Skeletal muscle cell (primary cell): ENCODE measurements at regions not wholly inside any gene's neighbourhood (a gene's known extent, or its start where the extent isn't known, plus 50 kb on each side); places are given as distances from the start of the nearest gene placed in this dataset.
A peak's percentile ranks its signal among the peaks of the same experiment; 100 is the strongest.

Experiments used
- DNase-seq: peaks from one replicate; pipeline ENCODE4 v3.0.0-alpha.2; 2010; ENCODE audit warnings: low read depth
- H3K4me3 ChIP-seq: 2 replicates; pipeline ENCODE4 v1.5.1; 2011; ENCODE audit warnings: low read depth, mild to moderate bottlenecking, control low read depth, low read length, moderate library complexity

DNA sequence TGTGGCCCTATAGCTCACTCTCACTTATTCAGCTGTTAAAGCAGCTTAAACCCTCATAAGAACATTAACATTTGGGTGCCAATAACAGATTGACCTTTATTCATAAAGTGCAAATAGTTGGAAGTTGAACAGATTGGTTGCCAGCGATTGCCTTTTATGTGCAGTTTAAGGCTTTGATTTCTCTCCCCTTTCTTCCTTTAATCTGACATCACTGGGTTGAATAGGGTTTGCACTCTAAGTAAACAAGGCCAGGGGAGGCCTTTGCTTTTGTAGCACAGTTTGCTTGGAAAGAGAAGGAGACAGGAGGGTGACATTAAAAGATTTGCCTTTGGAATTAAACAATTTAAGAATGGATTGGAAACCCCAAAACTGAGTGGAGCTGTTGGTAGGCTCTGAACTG, 114.3 kb downstream of the NKX6-1 start:
- no peak for DNase-seq
- H3K4me3 ChIP-seq: no peak overlapping the region

DNA sequence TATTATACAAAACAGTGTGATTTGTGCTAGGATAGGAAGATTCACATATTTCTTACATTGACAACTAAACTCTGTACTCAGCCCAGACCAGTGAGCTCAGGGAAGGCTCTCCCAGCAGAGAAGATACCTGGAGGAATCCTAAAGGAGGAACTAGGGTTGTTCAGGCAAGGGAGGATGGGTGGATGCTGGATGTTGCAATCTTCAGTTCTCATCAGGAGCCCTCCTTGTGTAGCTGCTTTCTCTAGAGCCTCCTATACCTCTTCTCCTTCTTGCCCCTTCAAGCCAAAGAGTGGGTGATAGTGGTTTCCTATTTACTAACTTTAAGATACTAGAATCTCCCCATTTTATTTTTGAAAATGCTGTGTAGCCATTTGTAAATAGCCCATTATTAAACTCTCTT, 117.3 kb downstream of the NKX6-1 start:
- no peak for DNase-seq
- H3K4me3 ChIP-seq: no peak overlapping the region

DNA sequence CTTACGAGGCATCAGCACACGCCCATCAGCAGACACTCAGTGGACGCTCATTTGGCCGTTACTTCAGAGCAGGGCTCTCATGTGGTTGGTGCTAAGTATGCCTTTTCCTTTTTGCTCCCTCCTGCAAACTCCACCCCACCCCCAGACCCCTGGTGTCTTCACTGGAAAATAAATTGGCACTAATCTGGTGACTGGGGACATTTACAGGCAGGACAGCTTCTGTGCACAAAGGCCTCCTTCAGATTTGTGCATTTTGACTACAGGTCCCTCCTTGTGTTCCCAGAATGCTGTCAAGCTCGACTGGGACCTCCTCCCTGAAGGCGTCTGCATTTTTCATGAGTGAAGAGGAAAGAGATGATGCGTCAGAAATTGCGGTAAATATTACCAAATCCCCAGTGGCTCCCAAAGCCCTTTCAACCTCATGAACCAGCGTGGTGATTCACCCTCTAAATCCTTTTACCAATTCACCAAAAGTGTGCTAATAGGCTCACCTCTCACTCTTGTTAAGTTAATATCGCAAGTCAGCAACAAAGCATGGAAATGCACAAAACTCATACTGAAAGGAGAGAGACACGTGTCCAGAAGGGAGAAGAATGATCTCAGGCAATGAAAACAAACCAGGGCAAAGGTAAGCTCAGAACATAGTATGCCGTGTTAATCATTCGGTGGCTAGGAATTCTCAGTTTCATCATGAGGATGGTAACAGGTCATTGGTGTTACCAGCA, 119.0 kb downstream of the NKX6-1 start:
- H3K4me3 ChIP-seq: no peak overlapping the region
- peak; percentile 78 for DNase-seq

DNA sequence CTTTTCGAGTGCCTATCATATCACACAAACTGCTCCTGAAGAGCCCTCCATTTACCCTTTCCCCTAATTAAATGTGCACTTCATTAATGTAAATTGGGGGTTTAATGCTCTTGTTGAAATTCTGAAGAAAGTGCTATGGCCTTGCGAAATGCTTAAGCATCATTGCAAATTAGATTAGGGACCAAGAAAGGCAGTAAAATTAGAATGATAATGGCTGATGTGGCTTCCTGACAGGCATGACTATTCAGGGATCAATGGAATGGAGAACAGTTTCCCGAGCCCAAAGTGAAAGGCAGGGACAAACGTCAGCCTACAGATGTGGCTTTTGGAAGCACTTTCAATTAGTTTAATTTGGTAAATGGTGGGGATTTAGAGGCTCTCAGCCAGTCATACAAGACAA, 120.1 kb downstream of the NKX6-1 start:
- H3K4me3 ChIP-seq: no peak overlapping the region
- DNase-seq: no peak

DNA sequence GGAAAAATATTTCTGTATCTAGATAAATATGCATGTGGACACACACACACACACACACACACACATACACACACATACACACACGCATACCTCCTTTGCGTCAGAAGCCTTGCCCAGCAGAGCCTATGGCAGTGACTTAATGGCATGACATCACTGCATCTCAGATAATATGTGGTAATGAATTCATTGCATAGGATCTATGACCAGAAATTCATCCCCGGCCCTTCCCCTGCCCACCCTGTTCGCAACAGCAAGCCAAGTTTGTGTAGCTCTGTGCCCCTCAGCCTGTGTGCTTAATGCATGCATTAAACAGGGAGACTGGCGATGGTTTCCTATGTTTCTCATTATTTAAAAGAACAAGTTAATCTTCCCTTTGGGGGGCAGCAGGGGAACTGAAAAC, 120.7 kb downstream of the NKX6-1 start:
- no peak for DNase-seq
- no peak overlapping the region for H3K4me3 ChIP-seq

DNA sequence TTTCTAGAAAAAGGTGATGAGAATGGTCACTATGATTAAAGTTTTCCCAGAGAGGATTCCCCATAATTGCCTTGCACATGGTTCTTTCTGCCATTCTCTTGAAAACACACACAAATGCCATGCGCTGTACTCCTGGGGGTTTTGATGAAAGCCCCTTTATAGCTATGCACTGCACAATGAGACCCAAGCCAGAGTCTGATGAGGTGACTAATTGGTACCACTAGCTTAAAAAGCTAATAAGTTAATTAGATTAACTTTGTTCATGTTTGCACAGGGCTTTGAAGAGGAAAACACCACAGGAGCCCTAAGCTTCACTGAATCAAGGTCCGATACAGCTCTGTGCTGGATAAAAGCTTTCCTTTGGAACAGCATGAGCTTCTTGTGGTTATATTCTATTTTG, 132.2 kb downstream of the NKX6-1 start:
- no peak for DNase-seq
- no peak overlapping the region for H3K4me3 ChIP-seq

DNA sequence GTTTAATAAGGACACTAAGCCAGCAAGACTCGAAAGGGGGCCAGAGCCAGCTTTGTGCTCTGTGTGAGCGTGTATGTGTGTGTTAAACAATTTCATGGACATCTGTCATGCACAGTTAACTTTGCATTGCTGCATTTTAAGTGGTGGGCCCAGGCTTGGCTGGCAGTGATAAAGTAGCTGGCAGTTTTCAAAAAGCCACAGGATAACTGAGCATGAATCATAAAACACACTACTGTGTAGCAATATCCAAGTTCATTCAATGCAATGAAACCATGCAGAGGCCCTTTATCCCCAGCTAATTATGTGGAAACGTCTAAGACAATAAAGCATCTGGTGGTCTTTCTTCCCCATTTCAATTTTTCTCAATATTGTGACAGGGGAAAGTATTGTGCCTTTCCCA, 132.9 kb downstream of the NKX6-1 start:
- no peak for DNase-seq
- H3K4me3 ChIP-seq: no peak overlapping the region

DNA sequence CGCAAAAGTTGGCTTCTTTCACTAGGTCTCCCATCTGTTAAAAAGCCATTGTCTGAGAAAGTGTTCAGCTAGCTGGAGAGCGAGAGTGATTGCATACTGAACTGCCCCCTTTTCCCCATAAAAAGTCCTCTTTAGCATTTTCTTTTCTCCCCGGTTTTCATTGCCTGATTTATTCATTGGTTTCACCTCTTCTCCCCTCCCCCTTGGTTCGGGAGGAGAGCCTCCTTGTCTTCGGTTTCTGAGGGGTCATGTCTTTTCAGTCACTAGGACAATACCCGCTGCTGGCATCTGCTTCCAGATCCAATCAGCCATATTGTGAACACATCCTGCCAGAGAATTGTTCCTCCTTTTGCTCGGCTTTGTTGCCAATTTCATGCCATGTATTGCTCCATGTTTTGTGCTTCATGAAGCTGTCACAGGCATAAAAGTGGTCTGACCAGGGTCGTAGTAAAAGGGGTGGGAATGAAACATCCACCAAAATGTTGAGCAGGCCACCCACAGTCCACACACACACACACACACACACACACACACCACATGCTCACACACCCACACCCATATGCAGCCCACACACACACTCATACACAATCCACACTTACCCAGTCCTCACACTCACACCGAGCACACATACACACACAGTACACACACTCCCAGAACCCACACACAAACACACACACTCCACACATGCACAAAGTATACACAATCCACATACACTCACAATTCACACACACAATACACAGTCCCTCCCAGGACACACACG, 136.0 kb downstream of the NKX6-1 start:
- no peak overlapping the region for H3K4me3 ChIP-seq
- no peak for DNase-seq

DNA sequence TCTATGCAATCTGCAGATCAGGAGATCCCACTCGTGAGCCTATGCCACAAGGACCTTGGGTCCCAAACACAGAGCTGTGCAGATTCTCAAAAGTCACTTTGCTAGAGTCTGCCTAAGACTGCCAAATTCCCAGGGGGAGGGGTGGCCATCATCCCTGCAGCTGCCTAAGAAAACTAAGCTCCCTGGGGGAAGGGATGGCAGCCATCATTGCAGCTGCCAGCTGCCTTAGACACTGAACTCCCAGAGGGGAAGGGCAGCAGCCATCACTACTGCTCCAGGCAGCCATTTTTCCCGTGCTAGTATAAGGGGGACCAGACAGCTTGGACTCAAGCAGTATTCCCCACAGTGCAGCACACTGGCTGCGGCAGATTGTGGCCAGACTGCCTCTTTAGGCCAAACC, 156.9 kb downstream of the NKX6-1 start:
- H3K4me3 ChIP-seq: no peak overlapping the region
- DNase-seq: no peak

DNA sequence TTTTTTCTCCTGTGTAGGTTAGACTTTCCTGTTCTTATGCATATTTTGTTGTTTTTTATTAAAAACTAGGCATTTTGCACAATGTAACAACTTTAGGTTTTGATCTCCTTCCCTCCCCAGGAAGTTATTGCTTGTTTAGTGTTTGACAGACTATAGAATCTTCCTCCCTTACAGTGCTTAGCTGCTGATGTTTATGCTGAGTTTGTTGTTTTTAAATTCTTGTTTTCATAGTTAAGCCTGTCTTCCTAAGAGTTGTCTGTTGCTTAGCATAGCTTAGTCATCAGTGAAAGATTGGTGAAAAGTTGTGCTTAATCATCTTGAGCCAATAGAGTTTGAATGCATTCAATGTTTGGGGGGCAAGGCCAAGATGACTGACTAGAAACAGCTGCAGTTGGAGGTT, 157.5 kb downstream of the NKX6-1 start:
- no peak overlapping the region for H3K4me3 ChIP-seq
- DNase-seq: no peak

DNA sequence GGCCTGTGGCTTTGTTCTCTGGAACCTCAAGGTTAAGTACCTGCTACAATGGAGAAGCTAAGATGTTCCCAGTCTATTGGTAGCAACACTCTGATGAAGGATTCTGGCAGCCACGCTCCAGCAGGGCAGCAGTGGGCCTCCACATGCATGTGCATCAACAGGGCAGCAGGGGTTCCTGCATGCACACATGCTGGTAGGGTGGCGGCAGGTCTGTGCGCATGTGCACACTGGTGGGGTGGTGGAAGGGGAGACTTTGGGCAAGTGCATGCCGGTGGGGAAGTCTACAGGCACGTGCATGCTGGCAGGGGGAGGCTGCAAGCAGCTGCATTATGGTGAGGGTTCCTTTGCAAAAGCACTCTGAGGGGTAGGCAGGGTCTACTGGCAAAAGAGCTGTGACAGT, 160.7 kb downstream of the NKX6-1 start:
- no peak for DNase-seq
- H3K4me3 ChIP-seq: no peak overlapping the region

DNA sequence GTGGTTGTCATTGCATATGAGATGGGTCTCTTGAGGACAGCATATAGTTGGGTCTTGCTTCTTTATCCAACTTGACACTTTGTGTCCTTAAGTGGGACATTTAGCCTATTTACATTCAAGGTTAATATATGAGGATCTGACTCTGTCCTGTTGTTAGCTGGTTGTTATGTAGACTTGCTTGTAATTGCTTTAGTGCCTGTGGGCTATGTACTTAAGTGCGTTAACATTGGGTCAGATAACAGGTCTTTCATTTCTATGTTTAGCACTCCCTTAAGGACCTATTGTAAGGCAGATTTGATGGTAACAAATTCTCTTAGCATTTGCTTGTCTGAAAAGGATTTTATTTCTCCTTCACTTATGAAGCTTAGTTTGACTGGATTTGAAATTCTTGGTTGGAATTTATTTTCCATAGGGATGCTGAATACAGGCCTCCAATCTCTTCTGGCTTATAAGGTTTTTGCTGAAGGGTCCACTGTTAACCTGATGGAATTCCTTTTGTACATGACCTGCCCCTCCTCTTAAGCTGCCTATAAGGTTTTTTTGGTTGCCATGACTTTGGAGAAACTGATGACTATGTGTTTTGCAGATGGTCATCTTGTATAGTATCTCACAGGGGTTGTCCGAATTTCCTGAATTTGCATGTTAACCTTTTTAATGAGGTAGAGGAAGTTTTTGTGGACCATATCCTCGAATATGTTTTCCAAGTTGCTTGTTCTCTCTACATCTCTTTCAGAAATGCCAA, 162.0 kb downstream of the NKX6-1 start:
- H3K4me3 ChIP-seq: no peak overlapping the region
- DNase-seq: no peak

DNA sequence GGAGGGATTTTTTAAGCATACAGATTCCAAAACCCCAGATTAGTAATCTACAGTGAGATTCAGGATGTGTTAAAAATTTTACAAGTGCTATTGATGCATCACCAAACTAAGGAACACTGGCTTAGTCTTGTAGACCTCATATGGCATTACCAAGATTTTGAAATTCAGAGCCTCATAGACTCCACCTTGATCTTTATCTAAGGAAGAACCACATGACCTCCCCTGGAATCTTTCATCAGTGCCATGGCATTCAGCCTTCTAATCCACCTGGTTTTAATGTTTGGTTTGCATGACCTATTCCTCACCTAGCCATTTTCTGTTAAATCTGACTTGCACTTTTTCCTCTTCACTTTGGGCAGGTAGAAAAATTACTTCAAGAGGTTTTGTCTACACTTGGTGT, 171.6 kb downstream of the NKX6-1 start:
- no peak for DNase-seq
- H3K4me3 ChIP-seq: no peak overlapping the region

DNA sequence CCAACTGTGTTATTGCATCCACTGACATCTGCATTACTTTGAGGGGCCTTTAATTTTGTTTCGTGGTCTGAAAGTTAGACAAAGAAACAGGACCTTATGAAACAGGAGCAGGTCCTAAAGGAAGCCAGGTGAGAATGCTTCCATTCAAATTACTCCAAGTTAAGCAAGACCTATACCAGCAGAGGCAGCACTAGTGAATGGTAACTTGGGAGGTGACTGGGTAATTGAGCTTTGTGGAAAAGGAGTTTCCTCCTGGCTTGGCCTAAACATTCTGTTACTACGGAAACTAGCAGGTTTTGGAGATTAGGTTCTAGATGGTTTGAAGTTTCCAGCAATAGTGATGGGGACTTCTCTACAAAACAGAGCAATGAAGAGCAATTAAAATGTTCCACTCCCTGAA, 173.5 kb downstream of the NKX6-1 start:
- no peak overlapping the region for H3K4me3 ChIP-seq
- DNase-seq: no peak

DNA sequence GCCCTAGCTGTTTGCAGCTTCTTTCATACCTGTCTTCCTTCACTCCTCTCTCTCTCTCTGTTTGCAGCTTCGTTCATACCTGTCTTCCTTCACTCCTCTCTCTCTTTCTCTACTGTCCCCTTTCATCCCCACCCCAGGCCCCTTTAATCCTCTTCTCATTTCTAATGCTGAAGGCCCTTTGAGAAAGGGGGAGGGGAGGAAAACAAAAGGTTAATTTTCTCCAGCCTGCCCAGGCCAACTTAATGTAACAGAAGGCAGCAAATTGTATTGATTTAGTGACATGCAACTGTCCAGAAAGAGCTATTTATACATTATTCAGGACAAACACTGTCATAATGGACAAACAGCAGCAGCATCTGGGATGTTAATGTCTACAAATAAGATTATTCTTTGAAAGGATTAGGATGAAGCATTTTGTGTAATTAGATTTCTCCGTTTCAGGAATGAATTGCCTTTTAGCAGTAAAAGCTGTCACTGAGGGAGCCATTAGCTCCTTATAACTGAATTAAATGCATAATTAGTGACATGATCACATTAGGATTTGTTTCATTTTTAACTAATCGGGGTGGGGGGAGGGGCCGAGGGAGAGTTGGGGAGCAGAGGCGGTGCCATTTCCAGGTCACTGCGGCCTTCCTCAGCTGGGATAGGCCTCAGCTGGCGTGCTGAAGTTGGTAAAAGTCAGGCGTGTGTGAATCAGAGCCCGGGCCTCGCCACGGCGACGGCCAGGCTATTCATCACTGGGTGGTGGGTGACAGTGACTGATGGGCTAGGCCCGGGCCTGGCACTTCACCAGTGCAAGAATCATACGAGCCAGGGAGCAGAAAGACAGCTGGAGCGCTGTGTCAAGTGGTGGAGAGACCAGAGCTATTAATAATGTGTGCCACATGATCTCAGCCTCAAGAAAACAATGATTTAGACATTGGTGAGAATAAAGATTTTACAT, 174.5 kb downstream of the NKX6-1 start:
- DNase-seq: no peak
- no peak overlapping the region for H3K4me3 ChIP-seq

DNA sequence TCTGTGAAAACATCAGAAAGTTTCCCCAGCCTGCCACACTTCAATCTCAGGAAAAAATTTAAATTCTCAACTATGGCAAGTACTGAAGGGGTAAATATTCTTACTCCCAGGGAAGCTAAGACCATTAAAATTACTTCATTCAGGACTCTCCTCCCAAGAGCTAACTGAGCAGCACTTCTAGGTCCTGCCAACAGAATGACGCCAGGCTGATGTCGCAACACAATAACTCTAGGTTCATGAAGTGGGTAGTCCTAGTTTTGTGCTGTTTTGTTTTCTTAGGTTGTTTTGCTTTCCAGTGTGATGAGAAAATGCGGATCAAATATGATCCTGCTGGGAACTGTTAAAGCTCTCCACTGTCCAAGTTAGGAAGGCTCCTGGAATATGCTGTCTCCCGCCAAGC, 180.0 kb downstream of the NKX6-1 start:
- peak; percentile 21 for DNase-seq
- no peak overlapping the region for H3K4me3 ChIP-seq

DNA sequence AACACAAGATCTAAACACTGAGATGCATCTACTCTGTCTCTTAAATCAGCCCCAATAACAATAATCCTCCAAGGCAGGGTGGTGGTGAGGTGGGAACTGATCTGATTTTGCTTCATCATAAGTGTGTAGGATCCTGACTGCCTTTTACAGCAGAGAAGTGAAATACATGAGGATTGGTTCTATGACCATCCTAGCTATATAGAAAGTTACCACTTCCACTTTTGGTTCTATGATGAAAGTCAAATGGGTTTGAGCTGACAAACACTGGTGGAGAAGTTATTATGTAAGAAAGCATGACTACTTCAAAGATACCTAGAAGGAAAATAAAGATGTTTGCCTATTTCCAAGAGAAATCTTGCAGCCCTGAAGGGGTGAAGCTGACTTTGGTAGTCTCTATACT, 181.6 kb downstream of the NKX6-1 start:
- no peak overlapping the region for H3K4me3 ChIP-seq
- DNase-seq: no peak

DNA sequence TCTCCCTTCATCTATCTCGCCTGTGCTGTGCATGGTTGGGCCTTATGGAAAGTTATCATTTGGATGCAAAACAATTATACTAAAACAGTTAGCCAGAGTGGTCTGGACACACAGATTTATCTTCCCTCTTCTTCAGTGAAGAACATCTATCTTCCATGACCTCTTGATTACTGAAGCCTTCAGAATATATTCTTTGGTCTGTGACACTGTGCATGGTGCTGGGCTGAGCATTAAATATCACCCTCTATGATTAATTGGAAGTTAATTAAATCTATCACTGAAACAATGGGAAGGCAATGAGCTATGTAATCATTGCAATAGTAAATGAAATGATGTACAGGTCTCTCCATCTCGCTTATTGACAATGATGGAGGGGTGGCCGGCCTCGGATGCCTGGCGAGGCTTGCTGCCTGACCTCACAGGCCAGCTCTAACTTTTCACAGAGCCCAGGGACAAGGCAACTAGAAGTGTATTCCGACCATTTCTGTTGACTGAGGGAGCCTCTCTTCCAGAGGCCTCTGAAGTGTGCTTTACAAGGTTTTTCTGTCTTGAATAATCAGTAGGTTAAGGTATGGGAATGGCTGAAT, 186.6 kb downstream of the NKX6-1 start:
- H3K4me3 ChIP-seq: no peak overlapping the region
- DNase-seq: no peak

DNA sequence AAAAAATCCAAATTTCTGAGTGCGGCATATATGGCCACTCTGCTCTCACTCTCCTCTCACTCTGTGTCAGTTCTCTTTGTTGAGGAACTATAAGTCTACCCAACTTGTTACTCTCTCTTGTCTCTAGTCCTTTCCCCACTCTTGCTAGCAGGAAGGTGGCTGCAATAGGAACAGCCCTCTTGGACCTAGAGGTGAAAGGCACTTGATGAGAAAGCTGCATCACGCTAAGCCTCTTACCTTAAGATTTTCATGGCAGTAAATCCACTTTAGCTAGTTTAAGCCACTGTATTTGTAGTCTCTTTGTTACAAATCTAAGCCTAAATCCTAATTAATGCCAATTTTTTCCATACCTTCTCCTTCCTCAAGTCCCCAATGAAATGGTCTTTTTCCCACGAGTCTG, 189.9 kb downstream of the NKX6-1 start:
- H3K4me3 ChIP-seq: no peak overlapping the region
- DNase-seq: no peak
